ENCODE measurements at regions not wholly inside any gene's neighbourhood (a gene's known extent, or its start where the extent isn't known, plus 50 kb on each side); places are given as distances from the start of the nearest gene placed in this dataset.

DNA sequence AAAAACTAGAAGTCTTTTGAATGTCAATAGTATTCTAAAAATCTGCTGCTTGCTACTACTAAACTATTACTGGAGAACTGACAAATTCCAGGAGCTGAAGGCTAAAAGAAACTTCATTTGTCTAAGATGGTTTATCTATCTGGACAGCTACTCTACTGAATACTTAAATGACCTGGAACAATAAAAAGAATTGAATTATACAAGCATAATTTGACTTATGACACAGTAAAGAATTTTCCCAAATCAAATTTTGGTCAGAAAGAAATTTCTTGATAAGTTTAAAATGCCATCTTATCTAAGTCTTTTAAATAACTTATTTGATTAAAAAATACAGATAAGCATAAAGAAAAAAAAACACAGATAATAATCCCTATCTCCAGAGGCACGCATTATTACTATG, 80.2 kb upstream of the ITGA4 start:
- H3K4me3 ChIP-seq (replicated peaks in 1 of 3; ENCODE audit: insufficient read depth in 1 of 3, low read depth in 2 of 3, low read length in 3 of 3): no peak overlapping the region
- H3K27ac ChIP-seq (ENCODE audit: extremely low read length, insufficient read depth, low read length): no peak overlapping the region
- no peak overlapping the region for H3K4me2 ChIP-seq (ENCODE audit: low read depth, low read length)
- in situ Hi-C loops (cut with HindIII; ENCODE audit: extremely low pct_ligation_motif_present, low pct_unique_long_range_greater_than_20kb): no loop called here
- intact Hi-C loops (cut with micrococcal nuclease; ENCODE audit: unreplicated experiment): no loop called here
- FAIRE-seq (no peak), ATAC-seq (no peak), DNase-seq (ENCODE audit: low spot score) (no peak)
- no peak overlapping the region for H3K9ac ChIP-seq (ENCODE audit: insufficient read depth, low read depth, low read length)
- H2AFZ ChIP-seq (ENCODE audit: low read length): no peak overlapping the region
- H3K27me3 ChIP-seq (ENCODE audit: control insufficient read depth in 1 of 2, insufficient read depth in 2 of 2, low read length in 2 of 2): no peaks in the 10 kb centered on the region
- H3K79me2 ChIP-seq (ENCODE audit: insufficient read depth, low read length): no peaks in the 10 kb centered on the region
- ChIA-PET CTCF (ENCODE audit: low intra/inter-chr PET ratio, low total read pairs) (no interaction called here), POLR2A (no interaction called here)
- H3K9me3 ChIP-seq (ENCODE audit: low read length): no peaks in the 10 kb centered on the region
- BruUV-seq (replicated peaks): no TSS peak
- no peaks in the 10 kb centered on the region for H3K4me1 ChIP-seq (ENCODE audit: insufficient read depth, low read length)
- H3K36me3 ChIP-seq (replicated peaks in 1 of 2; ENCODE audit: control insufficient read depth in 1 of 2, insufficient read depth in 2 of 2, low read length in 2 of 2): no peaks in the 10 kb centered on the region
- no peak for TF ChIP-seq ZNF468 (CRISPR knock-in tag; IDR thresholded peaks at IDR 0.05)
- TF ChIP-seq ZFY (CRISPR knock-in tag; IDR thresholded peaks at IDR 0.05): no peak
- no peak for TF ChIP-seq ASH2L (IDR thresholded peaks at IDR 0.05; ENCODE audit: insufficient read length, low read depth, low read length)
- no peak for TF ChIP-seq ZNF263 (CRISPR knock-in tag; IDR thresholded peaks at IDR 0.05)
- TF ChIP-seq NR2F6 (IDR thresholded peaks at IDR 0.05): no peak
- no peak for TF ChIP-seq NR2F6 (CRISPR knock-in tag; IDR thresholded peaks at IDR 0.05)
- no peak for TF ChIP-seq ZNF24 (IDR thresholded peaks at IDR 0.05)
- no peak for TF ChIP-seq NFYB (CRISPR knock-in tag; IDR thresholded peaks at IDR 0.05)
- no peak for TF ChIP-seq KDM6A (CRISPR knock-in tag; IDR thresholded peaks at IDR 0.05; ENCODE audit: low read depth)
- TF ChIP-seq MXI1 (IDR thresholded peaks at IDR 0.05; ENCODE audit: borderline replicate concordance, low read depth, low read length): no peak
- TF ChIP-seq, protein P1, sequence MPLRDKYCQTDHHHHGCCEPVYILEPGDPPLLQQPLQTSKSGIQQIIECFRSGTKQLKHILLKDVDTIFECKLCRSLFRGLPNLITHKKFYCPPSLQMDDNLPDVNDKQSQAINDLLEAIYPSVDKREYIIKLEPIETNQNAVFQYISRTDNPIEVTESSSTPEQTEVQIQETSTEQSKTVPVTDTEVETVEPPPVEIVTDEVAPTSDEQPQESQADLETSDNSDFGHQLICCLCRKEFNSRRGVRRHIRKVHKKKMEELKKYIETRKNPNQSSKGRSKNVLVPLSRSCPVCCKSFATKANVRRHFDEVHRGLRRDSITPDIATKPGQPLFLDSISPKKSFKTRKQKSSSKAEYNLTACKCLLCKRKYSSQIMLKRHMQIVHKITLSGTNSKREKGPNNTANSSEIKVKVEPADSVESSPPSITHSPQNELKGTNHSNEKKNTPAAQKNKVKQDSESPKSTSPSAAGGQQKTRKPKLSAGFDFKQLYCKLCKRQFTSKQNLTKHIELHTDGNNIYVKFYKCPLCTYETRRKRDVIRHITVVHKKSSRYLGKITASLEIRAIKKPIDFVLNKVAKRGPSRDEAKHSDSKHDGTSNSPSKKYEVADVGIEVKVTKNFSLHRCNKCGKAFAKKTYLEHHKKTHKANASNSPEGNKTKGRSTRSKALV (CRISPR knock-in tag; IDR thresholded peaks at IDR 0.05): no peak
- TF ChIP-seq, protein P2, sequence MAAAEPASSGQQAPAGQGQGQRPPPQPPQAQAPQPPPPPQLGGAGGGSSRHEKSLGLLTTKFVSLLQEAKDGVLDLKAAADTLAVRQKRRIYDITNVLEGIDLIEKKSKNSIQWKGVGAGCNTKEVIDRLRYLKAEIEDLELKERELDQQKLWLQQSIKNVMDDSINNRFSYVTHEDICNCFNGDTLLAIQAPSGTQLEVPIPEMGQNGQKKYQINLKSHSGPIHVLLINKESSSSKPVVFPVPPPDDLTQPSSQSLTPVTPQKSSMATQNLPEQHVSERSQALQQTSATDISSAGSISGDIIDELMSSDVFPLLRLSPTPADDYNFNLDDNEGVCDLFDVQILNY (CRISPR knock-in tag; conservative IDR thresholded peaks at IDR 0.05): no peak
- TF ChIP-seq TP53 (CRISPR knock-in tag; conservative IDR thresholded peaks at IDR 0.05): no peak
- TF ChIP-seq ZBTB7B (CRISPR knock-in tag; IDR thresholded peaks at IDR 0.05): no peak
- no peak for TF ChIP-seq ZNF510 (CRISPR knock-in tag; IDR thresholded peaks at IDR 0.05; ENCODE audit: low read depth)
- no peak for TF ChIP-seq ZNF839 (CRISPR knock-in tag; IDR thresholded peaks at IDR 0.05; ENCODE audit: borderline replicate concordance)
- TF ChIP-seq, protein P3, sequence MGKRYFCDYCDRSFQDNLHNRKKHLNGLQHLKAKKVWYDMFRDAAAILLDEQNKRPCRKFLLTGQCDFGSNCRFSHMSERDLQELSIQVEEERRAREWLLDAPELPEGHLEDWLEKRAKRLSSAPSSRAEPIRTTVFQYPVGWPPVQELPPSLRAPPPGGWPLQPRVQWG (CRISPR knock-in tag; IDR thresholded peaks at IDR 0.05; ENCODE audit: borderline replicate concordance, low read depth): no peak
- TF ChIP-seq, protein P4, sequence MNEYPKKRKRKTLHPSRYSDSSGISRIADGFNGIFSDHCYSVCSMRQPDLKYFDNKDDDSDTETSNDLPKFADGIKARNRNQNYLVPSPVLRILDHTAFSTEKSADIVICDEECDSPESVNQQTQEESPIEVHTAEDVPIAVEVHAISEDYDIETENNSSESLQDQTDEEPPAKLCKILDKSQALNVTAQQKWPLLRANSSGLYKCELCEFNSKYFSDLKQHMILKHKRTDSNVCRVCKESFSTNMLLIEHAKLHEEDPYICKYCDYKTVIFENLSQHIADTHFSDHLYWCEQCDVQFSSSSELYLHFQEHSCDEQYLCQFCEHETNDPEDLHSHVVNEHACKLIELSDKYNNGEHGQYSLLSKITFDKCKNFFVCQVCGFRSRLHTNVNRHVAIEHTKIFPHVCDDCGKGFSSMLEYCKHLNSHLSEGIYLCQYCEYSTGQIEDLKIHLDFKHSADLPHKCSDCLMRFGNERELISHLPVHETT (CRISPR knock-in tag; conservative IDR thresholded peaks at IDR 0.05): no peak
- no peak for TF ChIP-seq CCAR2 (optimal IDR thresholded peaks at IDR 0.05; ENCODE audit: low read depth, low read length)
- WGBS (ENCODE audit: low lambda C conversion rate): 2% methylated on average over 1 of the region's 1 CpG
- no peaks in the 10 kb centered on the region for H4K20me1 ChIP-seq (ENCODE audit: insufficient read depth, low read length)

Data from HepG2 (cell line).